ENCODE measurements at regions not wholly inside any gene's neighbourhood (a gene's known extent, or its start where the extent isn't known, plus 50 kb on each side); places are given as distances from the start of the nearest gene placed in this dataset.

DNA sequence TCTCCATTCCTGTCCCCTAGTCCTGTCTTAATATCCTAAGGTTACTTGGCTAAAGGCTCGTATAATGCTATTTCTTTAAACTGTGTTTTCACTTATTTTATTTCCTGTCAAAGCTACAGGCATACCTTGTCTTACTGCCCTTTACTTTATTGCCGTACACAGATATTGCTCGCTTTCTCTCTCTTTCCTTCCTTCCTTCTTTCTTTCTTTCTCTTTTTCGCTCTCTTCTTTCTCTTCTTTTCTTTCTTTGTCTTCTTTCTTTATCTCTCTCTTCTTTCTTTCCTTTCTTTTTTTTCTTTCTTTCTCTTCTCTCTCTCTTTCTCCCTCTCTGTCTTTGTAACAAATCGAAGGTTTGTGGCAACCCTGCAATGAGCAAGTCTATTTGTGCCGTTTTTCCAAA is 123.9 kb upstream of the ARHGAP5 start:
- TF ChIP-seq, protein P1, sequence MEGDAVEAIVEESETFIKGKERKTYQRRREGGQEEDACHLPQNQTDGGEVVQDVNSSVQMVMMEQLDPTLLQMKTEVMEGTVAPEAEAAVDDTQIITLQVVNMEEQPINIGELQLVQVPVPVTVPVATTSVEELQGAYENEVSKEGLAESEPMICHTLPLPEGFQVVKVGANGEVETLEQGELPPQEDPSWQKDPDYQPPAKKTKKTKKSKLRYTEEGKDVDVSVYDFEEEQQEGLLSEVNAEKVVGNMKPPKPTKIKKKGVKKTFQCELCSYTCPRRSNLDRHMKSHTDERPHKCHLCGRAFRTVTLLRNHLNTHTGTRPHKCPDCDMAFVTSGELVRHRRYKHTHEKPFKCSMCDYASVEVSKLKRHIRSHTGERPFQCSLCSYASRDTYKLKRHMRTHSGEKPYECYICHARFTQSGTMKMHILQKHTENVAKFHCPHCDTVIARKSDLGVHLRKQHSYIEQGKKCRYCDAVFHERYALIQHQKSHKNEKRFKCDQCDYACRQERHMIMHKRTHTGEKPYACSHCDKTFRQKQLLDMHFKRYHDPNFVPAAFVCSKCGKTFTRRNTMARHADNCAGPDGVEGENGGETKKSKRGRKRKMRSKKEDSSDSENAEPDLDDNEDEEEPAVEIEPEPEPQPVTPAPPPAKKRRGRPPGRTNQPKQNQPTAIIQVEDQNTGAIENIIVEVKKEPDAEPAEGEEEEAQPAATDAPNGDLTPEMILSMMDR (IDR thresholded peaks at IDR 0.05; ENCODE audit: borderline replicate concordance, insufficient read depth, low read depth, low read length): no peak
- no peak overlapping the region for H3K4me3 ChIP-seq (ENCODE audit: low read depth, low read length)

DNA sequence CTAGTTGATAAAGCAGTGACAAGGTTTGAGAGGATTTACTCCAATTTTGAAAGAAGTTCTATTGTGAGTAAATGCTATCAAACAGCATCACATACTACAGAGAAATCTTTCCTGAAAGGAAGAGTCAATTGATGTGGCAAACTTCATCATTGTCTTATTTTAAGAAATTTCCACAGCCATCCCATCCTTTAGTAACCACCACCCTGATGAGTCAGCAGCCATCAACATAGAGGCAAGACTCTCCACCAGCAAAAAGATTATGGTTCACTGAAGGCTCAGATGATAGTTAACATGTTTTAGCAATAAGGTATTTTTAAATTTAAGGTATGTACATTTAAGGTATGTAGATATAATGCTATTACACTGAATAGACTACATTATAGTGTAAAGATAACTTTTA is 122.1 kb upstream of the ARHGAP5 start:
- H3K4me3 ChIP-seq (ENCODE audit: low read depth, low read length): no peak overlapping the region

DNA sequence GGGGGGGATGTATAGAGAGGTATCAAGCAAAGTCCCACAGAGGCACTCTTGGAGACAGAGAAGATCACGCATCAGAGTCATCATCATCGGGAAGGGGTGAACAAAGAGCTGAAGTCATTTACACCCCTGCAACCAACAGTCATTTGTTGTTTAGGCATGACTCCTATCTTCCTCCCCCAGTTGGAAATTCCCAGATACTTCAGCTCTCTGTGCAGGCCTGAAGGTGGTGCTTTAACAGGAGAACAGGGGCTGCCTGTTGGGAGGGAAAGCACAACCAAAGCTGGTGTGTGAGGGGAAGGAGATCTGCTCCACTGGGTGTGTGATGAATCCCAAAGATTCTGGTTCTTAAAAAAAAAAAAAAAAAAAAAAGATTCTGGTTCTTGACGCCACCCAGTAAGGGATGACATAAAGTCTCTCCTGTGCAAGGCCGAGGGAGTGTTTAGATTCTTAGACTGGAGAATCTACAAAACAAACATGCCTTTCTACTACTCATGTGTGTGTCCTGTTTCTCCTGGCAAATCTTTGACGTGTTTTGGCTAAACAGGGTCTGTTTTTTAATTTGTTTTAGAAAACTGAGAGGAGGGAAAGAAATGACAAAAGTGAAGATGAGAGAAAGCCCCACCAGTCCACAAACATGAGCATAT is 121.0 kb upstream of the ARHGAP5 start:
- TF ChIP-seq, protein P1 (IDR thresholded peaks at IDR 0.05; ENCODE audit: borderline replicate concordance, insufficient read depth, low read depth, low read length): no peak
- H3K4me3 ChIP-seq (ENCODE audit: low read depth, low read length): no peak overlapping the region

More for the DNA sequence above, 122.1 kb upstream of the ARHGAP5 start:
- TF ChIP-seq, protein P1 (IDR thresholded peaks at IDR 0.05; ENCODE audit: borderline replicate concordance, insufficient read depth, low read depth, low read length): no peak

DNA sequence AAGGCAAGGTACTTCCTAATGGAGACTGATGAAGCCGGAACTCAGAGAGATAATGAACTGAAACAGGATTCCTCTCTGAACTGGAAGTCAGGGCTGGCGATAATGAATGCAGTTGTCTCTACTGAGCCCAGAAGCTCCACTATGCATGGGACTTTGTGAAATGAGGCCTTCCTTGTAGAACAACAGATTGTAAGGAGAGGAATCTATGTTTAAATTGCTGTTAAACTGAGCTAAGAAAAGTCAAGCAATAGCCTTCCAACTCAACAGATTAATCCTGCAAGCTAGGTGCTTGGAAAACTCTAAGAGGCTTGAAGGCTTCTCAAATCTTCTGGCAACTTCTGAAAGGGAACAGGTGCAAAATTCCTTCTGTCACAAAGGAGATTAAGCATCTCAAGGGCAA is 119.5 kb upstream of the ARHGAP5 start:
- H3K4me3 ChIP-seq (ENCODE audit: low read depth, low read length): no peak overlapping the region
- TF ChIP-seq, protein P1 (IDR thresholded peaks at IDR 0.05; ENCODE audit: borderline replicate concordance, insufficient read depth, low read depth, low read length): no peak

DNA sequence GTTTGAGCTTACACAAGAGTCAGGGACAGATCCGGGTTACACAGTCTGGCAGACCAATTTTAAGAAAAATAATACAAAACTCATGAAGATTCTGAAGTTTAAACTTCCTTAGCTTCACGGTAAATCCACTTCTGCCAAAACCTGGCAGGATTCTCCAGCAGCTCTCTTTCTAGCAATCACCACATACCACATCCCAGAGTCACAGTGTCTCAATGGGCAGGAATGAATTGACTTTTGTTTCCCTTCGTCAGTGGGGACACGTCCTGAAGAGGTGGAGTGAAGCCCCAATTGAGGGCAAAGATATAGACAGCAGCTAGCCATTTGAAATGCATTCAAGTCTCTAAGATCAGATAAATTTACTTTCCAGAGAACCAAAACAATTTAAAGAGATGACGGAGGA is 117.1 kb upstream of the ARHGAP5 start:
- no peak overlapping the region for H3K4me3 ChIP-seq (ENCODE audit: low read depth, low read length)
- TF ChIP-seq, protein P1 (IDR thresholded peaks at IDR 0.05; ENCODE audit: borderline replicate concordance, insufficient read depth, low read depth, low read length): no peak

DNA sequence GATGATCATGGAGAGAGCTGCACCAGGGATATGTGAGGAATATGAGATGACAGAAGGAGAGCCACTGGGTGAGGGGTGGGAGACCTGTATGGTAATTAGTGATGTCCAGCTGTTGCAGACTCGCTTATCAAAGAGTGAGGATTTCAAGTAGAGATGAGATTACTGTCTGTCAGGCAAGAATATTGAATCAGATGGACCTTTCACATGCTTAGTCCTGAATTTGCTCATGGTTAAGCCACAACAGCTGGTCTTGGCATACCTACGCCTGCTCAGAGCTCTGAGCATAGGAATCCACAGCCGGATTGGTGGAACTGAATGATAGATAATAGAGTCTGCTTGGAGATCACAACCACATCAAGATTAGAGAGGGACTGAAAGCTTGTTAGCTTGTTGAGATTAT is 115.2 kb upstream of the ARHGAP5 start:
- TF ChIP-seq, protein P1 (IDR thresholded peaks at IDR 0.05; ENCODE audit: borderline replicate concordance, insufficient read depth, low read depth, low read length): no peak

DNA sequence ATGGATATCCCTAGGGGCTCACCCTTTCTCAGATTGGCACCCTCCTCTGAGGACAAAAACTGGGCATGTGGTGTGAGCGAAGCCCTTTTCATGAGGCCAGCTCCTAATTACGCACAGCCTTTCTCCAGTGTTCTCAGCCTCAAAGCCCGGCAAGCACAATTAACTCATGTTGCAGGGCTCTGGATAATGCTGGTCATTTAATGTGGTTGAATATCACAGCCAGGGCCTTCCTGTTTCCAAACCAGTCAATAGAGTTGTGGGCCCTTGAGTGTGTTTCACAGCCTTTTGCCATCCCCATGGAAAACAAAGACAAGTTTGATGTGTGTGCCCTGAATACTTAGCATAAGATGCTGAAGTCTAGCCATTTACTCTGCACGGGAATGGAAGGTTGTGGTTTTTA is 114.2 kb upstream of the ARHGAP5 start:
- no peak overlapping the region for H3K4me3 ChIP-seq (ENCODE audit: low read depth, low read length)
- TF ChIP-seq, protein P1 (IDR thresholded peaks at IDR 0.05; ENCODE audit: borderline replicate concordance, insufficient read depth, low read depth, low read length): no peak

More for the DNA sequence above, 115.2 kb upstream of the ARHGAP5 start:
- no peak overlapping the region for H3K4me3 ChIP-seq (ENCODE audit: low read depth, low read length)

All from GM12875 (cell line).